ENCODE measurements at regions not wholly inside any gene's neighbourhood (a gene's known extent, or its start where the extent isn't known, plus 50 kb on each side); places are given as distances from the start of the nearest gene placed in this dataset.

GRCh38 chr10:118106426-118106825 is 59.7 kb upstream of the RAB11FIP2 start:
- TF ChIP-seq CTCF (conservative IDR thresholded peaks at IDR 0.05): peak; percentile 66
- TF ChIP-seq ZFX (IDR thresholded peaks at IDR 0.05): no peak
